Esophagus squamous epithelium (tissue), 4 donors: ENCODE measurements at regions not wholly inside any gene's neighbourhood (a gene's known extent, or its start where the extent isn't known, plus 50 kb on each side); places are given as distances from the start of the nearest gene placed in this dataset.

ENCODE experiments used
- CTCF ChIP-seq, 6 experiments: fragments of 450-650 bp in 4 of 6; fragments of 200-600 bp in 2 of 6; sonication (generic) in 2 of 6; IDR thresholded peaks; one replicate each; pipeline ENCODE4 v1.5.1; 2016 to 2019; ENCODE audit warnings: antibody characterized with exemption in 6 of 6, mild to moderate bottlenecking in 4 of 6, moderate library complexity in 4 of 6
- POLR2A ChIP-seq, 4 donors: fragments of 450-650 bp; IDR thresholded peaks; one replicate each; pipeline ENCODE4 v1.6.1; 2017; ENCODE audit warnings: antibody characterized with exemption in 4 of 4, mild to moderate bottlenecking in 4 of 4, moderate library complexity in 3 of 4

- no peak for TF ChIP-seq CTCF (IDR thresholded peaks at IDR 0.05)
- no peak for TF ChIP-seq POLR2A (IDR thresholded peaks at IDR 0.05)
Observed at GRCh38 chr16:52128361-52128760, 418.6 kb downstream of the TOX3 start.
